Ishikawa (cell line): ENCODE measurements at regions not wholly inside any gene's neighbourhood (a gene's known extent, or its start where the extent isn't known, plus 50 kb on each side); places are given as distances from the start of the nearest gene placed in this dataset.

ENCODE experiments used
- CEBPB ChIP-seq: IDR thresholded peaks from 2 replicates; pipeline ENCODE4 v1.6.1; 2012
- EGR1 ChIP-seq: IDR thresholded peaks from 2 replicates; pipeline ENCODE4 v1.6.1; 2012
- EP300 ChIP-seq: IDR thresholded peaks from 2 replicates; pipeline ENCODE4 v1.6.1; 2012; ENCODE audit warnings: borderline replicate concordance
- NFIC ChIP-seq: IDR thresholded peaks from 2 replicates; pipeline ENCODE4 v1.6.1; 2012
- RAD21 ChIP-seq: IDR thresholded peaks from 2 replicates; pipeline ENCODE4 v1.6.1; 2012; ENCODE audit warnings: low read depth
- TAF1 ChIP-seq: IDR thresholded peaks from 2 replicates; pipeline ENCODE4 v1.6.1; 2012; ENCODE audit warnings: low read depth, mild to moderate bottlenecking
- TCF12 ChIP-seq: IDR thresholded peaks from 2 replicates; pipeline ENCODE4 v1.6.1; 2012; ENCODE audit warnings: low read depth
- TEAD4 ChIP-seq: IDR thresholded peaks from 2 replicates; pipeline ENCODE4 v1.6.1; 2012
- TF ChIP-seq, protein P1 (sequence below): IDR thresholded peaks from 2 replicates; pipeline ENCODE4 v1.6.1; 2012
- TF ChIP-seq, protein P2 (sequence below): IDR thresholded peaks from 2 replicates; pipeline ENCODE4 v1.6.1; 2012; ENCODE audit warnings: low read depth, mild to moderate bottlenecking
- TF ChIP-seq, protein P3 (sequence below): IDR thresholded peaks from 2 replicates; pipeline ENCODE4 v1.6.1; 2012

DNA sequence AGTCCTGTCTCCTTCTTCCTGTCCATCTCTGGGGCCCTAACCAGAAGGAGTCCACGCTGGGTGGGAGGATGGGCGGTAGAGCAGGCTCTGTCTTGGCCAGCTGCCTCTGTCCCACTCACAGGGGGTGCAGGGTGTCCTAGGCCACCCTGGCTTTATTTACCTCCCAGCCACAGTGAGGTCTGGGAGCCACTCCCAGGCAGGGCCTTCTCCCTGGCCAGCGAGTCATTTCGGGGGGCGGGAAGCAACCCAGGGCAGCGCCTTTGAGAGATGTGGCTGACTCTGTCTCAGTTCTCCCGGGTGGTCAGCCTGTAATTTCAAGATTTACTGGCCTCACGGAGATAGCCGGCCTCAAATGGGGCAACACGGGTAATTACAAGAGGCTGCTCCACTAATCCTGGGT lies 67.4 kb upstream of the PTCH1 start:
- TF ChIP-seq, protein P1, sequence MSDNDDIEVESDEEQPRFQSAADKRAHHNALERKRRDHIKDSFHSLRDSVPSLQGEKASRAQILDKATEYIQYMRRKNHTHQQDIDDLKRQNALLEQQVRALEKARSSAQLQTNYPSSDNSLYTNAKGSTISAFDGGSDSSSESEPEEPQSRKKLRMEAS = no peak
- no peak for TF ChIP-seq EP300
- TF ChIP-seq CEBPB = no peak
- TF ChIP-seq TCF12 = no peak
- TF ChIP-seq TAF1 = no peak
- TF ChIP-seq EGR1 = no peak
- TF ChIP-seq, protein P2, sequence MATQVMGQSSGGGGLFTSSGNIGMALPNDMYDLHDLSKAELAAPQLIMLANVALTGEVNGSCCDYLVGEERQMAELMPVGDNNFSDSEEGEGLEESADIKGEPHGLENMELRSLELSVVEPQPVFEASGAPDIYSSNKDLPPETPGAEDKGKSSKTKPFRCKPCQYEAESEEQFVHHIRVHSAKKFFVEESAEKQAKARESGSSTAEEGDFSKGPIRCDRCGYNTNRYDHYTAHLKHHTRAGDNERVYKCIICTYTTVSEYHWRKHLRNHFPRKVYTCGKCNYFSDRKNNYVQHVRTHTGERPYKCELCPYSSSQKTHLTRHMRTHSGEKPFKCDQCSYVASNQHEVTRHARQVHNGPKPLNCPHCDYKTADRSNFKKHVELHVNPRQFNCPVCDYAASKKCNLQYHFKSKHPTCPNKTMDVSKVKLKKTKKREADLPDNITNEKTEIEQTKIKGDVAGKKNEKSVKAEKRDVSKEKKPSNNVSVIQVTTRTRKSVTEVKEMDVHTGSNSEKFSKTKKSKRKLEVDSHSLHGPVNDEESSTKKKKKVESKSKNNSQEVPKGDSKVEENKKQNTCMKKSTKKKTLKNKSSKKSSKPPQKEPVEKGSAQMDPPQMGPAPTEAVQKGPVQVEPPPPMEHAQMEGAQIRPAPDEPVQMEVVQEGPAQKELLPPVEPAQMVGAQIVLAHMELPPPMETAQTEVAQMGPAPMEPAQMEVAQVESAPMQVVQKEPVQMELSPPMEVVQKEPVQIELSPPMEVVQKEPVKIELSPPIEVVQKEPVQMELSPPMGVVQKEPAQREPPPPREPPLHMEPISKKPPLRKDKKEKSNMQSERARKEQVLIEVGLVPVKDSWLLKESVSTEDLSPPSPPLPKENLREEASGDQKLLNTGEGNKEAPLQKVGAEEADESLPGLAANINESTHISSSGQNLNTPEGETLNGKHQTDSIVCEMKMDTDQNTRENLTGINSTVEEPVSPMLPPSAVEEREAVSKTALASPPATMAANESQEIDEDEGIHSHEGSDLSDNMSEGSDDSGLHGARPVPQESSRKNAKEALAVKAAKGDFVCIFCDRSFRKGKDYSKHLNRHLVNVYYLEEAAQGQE = no peak
- no peak for TF ChIP-seq TEAD4
- no peak for TF ChIP-seq NFIC
- no peak for TF ChIP-seq RAD21
- TF ChIP-seq, protein P3, sequence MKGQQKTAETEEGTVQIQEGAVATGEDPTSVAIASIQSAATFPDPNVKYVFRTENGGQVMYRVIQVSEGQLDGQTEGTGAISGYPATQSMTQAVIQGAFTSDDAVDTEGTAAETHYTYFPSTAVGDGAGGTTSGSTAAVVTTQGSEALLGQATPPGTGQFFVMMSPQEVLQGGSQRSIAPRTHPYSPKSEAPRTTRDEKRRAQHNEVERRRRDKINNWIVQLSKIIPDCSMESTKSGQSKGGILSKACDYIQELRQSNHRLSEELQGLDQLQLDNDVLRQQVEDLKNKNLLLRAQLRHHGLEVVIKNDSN = no peak
